Activated naive CD4-positive, alpha-beta T cell treated with anti-CD3 and anti-CD28 coated beads, Interleukin-2, amount 50 U/mL, for 24 hours (primary cell): ENCODE measurements at regions not wholly inside any gene's neighbourhood (a gene's known extent, or its start where the extent isn't known, plus 50 kb on each side); places are given as distances from the start of the nearest gene placed in this dataset.
A peak's percentile ranks its signal among the peaks of the same experiment; 100 is the strongest.

Experiments
- H3K27ac Mint-ChIP-seq: one replicate; pipeline ENCODE4 v1.8.0; 2021; ENCODE audit warnings: mild to moderate bottlenecking, mixed read lengths
- H3K27me3 Mint-ChIP-seq: one replicate; pipeline ENCODE4 v1.8.0; 2021; ENCODE audit warnings: mixed read lengths
- H3K36me3 Mint-ChIP-seq: one replicate; pipeline ENCODE4 v1.8.0; 2021; ENCODE audit warnings: mixed read lengths
- H3K4me1 Mint-ChIP-seq: one replicate; pipeline ENCODE4 v1.8.0; 2021; ENCODE audit warnings: mixed read lengths
- H3K4me3 Mint-ChIP-seq: one replicate; pipeline ENCODE4 v1.8.0; 2021; ENCODE audit warnings: mild to moderate bottlenecking, mixed read lengths
- H3K9me3 Mint-ChIP-seq: one replicate; pipeline ENCODE4 v1.8.0; 2021; ENCODE audit warnings: mixed read lengths

- H3K36me3 Mint-ChIP-seq: no peaks in the 10 kb centered on the region
- no peak overlapping the region for H3K4me3 Mint-ChIP-seq
- peak overlapping the region; percentile 6 for H3K27ac Mint-ChIP-seq
- H3K27me3 Mint-ChIP-seq: no peaks in the 10 kb centered on the region
- no peaks in the 10 kb centered on the region for H3K4me1 Mint-ChIP-seq
- no peaks in the 10 kb centered on the region for H3K9me3 Mint-ChIP-seq
Measured at GRCh38 chr15:70149667-70150404, 52.1 kb upstream of the TLE3 start.

DNA sequence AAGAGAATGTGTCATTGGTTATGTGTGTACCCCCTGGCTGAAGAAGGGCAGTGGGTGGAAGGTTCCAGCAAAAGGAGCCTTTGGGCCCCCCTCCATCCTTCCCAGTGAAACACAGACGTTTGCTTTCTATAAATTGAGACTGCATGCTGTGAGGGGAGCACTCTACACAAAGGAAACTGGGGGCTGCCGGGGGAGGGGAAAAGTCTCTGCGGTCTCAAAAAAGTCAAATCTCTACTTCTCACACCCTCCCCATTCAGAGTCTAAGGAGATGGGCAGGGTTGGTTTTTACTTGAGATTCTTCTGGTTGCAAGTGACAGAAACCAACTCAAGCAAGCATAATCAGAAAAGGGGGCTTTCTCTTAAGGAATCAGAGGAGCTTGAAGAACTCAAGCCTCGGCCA, 50.1 kb upstream of the TLE3 start:
- Mint-ChIP-seq H3K27ac (no peak overlapping the region), H3K4me1 (peaks cover 3% of the 10 kb centered on the region), H3K27me3 (no peaks in the 10 kb centered on the region), H3K4me3 (no peak overlapping the region), H3K36me3 (no peaks in the 10 kb centered on the region), H3K9me3 (no peaks in the 10 kb centered on the region)
